ENCODE measurements at regions not wholly inside any gene's neighbourhood (a gene's known extent, or its start where the extent isn't known, plus 50 kb on each side); places are given as distances from the start of the nearest gene placed in this dataset.

GRCh38 chr2:220341014-220341413 is 713.6 kb downstream of the SLC4A3 start:
- intact Hi-C loops (cut with micrococcal nuclease): no loop called here

GRCh38 chr2:220346919-220347318 is 719.5 kb downstream of the SLC4A3 start:
- Histone ChIP-seq H3K27ac (replicated peaks) (no peak overlapping the region), H3K36me3 (no peaks in the 10 kb centered on the region), H3K4me3 (no peak overlapping the region), H3K9me3 (replicated peaks) (no peaks in the 10 kb centered on the region), H3K27me3 (ENCODE audit: low read depth) (no peaks in the 10 kb centered on the region), H3K4me1 (no peaks in the 10 kb centered on the region)
- DNase-seq: no peak
- TF ChIP-seq CTCF (IDR thresholded peaks at IDR 0.05; ENCODE audit: borderline replicate concordance): no peak
- intact Hi-C loops (cut with micrococcal nuclease): no loop called here

More at GRCh38 chr2:220341014-220341413, 713.6 kb downstream of the SLC4A3 start:
- no peak for TF ChIP-seq CTCF (IDR thresholded peaks at IDR 0.05; ENCODE audit: borderline replicate concordance)
- Histone ChIP-seq H3K27ac (replicated peaks) (no peak overlapping the region), H3K9me3 (replicated peaks) (no peaks in the 10 kb centered on the region), H3K4me1 (peaks cover 18% of the 10 kb centered on the region), H3K36me3 (no peaks in the 10 kb centered on the region), H3K27me3 (ENCODE audit: low read depth) (no peaks in the 10 kb centered on the region), H3K4me3 (no peak overlapping the region)
- no peak for DNase-seq

- DNase-seq: no peak
- H3K9me3 ChIP-seq (replicated peaks): no peaks in the 10 kb centered on the region
- no peaks in the 10 kb centered on the region for H3K27me3 ChIP-seq (ENCODE audit: low read depth)
- no peak for TF ChIP-seq CTCF (IDR thresholded peaks at IDR 0.05; ENCODE audit: borderline replicate concordance)
- H3K36me3 ChIP-seq: no peaks in the 10 kb centered on the region
- intact Hi-C loops (cut with micrococcal nuclease): no loop called here
- no peaks in the 10 kb centered on the region for H3K4me1 ChIP-seq
- H3K4me3 ChIP-seq: no peak overlapping the region
- H3K27ac ChIP-seq (replicated peaks): no peak overlapping the region
These were observed 720.2 kb downstream of the SLC4A3 start for GRCh38 chr2:220347626-220348025.

- H3K9me3 ChIP-seq (replicated peaks): no peaks in the 10 kb centered on the region
- H3K27me3 ChIP-seq (ENCODE audit: low read depth): no peaks in the 10 kb centered on the region
- H3K4me3 ChIP-seq: no peak overlapping the region
- no peak for DNase-seq
- intact Hi-C loops (cut with micrococcal nuclease): no loop called here
- TF ChIP-seq CTCF (IDR thresholded peaks at IDR 0.05; ENCODE audit: borderline replicate concordance): no peak
- no peaks in the 10 kb centered on the region for H3K36me3 ChIP-seq
- H3K27ac ChIP-seq (replicated peaks): no peak overlapping the region
- no peaks in the 10 kb centered on the region for H3K4me1 ChIP-seq
These were observed 720.8 kb downstream of the SLC4A3 start for GRCh38 chr2:220348206-220348605.

- no peaks in the 10 kb centered on the region for H3K4me1 ChIP-seq
- intact Hi-C loops (cut with micrococcal nuclease): no loop called here
- no peaks in the 10 kb centered on the region for H3K9me3 ChIP-seq (replicated peaks)
- H3K27me3 ChIP-seq (ENCODE audit: low read depth): peaks cover 4% of the 10 kb centered on the region
- no peak overlapping the region for H3K27ac ChIP-seq (replicated peaks)
- no peaks in the 10 kb centered on the region for H3K36me3 ChIP-seq
- TF ChIP-seq CTCF (IDR thresholded peaks at IDR 0.05; ENCODE audit: borderline replicate concordance): no peak
- DNase-seq: no peak
- no peak overlapping the region for H3K4me3 ChIP-seq
These were observed 726.5 kb downstream of the SLC4A3 start for GRCh38 chr2:220353897-220354296.

GRCh38 chr2:220356076-220356475 is 728.6 kb downstream of the SLC4A3 start:
- TF ChIP-seq CTCF (IDR thresholded peaks at IDR 0.05; ENCODE audit: borderline replicate concordance): no peak
- H3K4me1 ChIP-seq: no peaks in the 10 kb centered on the region
- no peak overlapping the region for H3K4me3 ChIP-seq
- intact Hi-C loops (cut with micrococcal nuclease): no loop called here
- H3K27ac ChIP-seq (replicated peaks): no peak overlapping the region
- peaks cover 4% of the 10 kb centered on the region for H3K27me3 ChIP-seq (ENCODE audit: low read depth)
- H3K36me3 ChIP-seq: no peaks in the 10 kb centered on the region
- DNase-seq: no peak
- peaks cover 7% of the 10 kb centered on the region for H3K9me3 ChIP-seq (replicated peaks)
